Germinal center (tissue), 1 donor: ENCODE measurements at regions not wholly inside any gene's neighbourhood (a gene's known extent, or its start where the extent isn't known, plus 50 kb on each side); places are given as distances from the start of the nearest gene placed in this dataset.

Experiments
- DNase-seq: peaks from one replicate; pipeline ENCODE4 v3.0.0; 2012; ENCODE audit warnings: mixed read lengths, low spot score

DNA sequence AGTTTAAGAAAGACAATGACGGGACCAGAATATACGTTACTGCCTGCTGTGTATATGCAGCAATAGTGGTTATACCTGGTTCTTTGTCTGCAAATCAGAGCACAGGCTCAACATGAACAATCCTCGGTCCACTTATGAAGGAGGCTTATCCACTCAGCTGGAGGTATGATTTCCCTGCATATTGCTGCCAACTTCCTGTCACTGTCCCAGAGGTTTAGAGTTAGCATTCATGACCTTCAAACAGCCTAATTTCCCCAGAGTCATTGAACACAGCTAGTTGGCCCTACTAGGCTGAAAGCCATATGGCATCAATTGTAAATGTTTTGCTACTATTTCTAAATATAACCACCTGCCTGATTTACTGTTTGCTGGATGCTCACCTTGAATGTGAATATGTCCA, 224.9 kb upstream of the ZNF717 start:
- DNase-seq, result no peak

DNA sequence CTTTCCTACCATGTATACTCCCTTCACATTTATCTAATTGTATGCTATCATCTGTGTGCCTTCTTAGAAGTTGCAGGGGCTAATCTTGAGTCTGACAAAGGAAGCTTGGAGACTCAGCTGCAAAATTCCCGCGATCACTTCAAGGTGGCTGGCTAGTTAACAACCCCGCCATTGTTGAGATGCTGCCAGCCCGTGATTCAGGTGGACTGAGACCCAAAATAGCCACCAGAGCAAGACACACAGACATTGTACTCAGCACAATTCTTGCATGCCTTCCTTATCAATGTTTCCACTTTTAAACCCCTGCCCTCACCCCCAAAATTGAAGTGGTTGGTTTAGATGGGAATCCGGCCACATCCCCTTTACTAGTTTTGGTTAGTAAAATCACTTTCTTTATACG, 225.8 kb upstream of the ZNF717 start:
- DNase-seq, result no peak

DNA sequence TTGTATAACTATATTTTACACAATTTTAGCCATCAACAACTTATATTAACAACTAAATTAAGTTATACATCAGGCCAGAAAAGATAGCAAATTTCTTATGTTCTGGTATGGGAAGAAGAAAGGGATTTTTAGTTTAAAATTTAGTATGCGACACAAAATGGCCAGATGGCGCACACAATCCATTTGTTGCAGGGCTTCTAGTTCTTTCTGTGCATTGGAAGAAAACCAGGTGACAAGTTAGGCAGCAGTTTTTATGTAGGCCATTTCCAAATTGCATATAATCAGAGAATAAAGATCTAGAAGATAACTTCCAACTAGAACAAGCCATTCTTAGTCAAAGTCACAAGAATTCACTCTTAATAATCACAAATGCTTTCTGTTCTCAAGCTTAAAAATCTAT, 230.1 kb upstream of the ZNF717 start:
- DNase-seq, result no peak

DNA sequence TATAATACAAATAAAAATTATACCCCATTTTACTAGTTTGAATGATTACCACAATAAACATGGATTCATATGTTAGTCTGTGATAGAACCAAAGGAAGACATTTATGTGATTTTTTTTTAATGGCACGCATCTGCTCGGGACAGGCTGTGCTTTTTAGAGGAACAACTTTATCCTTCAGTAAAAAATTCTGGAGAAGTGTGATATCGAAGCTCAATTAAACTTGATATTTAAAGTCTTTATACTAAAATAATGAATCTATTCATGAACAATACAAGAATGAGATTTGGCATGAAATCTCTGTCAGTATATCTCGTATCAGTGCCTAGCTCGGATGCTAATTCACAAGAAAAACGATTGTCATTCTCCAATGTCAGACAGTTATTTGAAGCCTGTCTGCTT, 230.8 kb upstream of the ZNF717 start:
- no peak for DNase-seq

DNA sequence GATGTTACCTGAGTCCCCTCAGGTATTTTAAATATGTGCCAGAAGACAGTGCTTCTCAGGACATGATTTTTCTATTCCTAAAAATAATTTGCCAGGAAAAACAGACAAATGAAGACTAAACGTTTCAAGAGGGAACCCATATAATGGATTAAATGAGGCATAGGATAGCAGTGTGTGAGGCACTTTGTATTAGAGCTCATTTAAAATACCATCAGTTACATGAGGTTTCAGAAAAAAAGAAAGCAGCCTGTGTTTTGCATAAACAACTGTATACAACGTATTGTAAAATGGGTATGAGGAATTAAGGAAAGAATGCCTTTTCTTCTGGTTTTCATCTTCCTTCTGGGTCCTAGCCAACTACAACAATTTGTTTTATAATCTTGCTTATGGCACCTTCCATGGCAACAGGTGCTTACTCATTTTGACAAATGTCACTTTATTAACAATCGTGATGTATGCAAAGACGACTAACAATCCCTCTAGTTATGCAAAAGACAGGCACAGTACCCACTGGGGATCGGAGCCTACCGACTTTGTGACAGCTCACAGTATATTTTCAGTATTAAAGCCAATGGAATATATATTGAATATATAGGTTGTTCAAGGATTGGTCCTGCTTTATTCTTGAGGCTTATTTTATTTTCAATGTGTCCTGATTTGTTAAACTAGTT, 231.6 kb upstream of the ZNF717 start:
- DNase-seq, result no peak

DNA sequence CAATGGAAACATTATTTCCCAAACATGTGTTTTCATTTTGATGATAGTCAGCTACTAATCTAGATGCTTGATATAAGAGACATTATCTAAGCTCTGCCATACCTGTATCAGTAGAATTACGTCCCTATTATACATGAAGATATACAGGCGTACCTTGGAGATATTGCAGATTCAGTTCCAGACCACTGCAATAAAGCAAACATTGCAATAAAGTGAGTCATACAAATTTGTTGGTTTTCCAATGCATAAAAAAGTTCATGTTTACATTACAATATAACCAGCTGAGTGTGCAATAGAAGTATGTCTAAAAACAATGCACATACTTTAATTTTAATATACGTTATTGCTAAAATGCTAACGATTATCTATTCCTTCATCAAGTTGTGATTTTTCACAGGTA, 236.0 kb upstream of the ZNF717 start:
- no peak for DNase-seq

DNA sequence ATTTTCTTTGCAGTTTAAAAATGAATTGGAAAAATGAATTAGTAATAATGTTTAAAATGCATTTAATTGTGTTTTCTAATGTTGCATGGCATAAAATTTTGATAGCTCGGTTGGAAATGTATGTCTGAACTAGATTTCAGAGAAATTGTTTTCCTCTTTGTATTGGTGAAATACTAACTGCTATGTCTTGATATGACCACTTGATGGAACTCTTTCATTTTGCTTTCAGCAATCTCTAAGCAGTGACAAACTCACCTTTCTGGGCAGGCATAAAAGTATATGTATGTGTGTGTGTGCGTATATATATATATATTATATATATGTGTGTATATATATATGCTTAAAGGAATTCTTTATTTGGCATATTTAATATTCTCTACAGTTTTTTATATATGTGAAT, 239.3 kb upstream of the ZNF717 start:
- DNase-seq, result no peak

DNA sequence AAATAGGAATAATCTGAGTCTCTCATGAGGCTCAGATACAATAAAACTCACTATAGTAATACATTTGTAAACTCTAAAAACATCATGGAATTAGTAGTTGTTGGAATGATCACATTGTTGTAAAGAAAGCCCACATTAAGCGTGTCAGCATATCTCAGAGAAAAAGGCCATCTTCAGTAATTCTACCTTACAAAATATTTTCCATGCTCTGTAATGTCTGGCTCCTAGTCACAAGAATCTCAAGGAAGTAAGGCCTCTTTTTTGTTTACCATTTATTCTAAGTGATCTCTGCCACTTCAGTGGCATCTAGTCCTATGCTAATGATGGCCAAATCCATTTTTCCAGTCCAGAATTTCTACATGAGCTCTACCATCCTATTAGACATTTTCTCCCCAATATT, 240.2 kb upstream of the ZNF717 start:
- no peak for DNase-seq

DNA sequence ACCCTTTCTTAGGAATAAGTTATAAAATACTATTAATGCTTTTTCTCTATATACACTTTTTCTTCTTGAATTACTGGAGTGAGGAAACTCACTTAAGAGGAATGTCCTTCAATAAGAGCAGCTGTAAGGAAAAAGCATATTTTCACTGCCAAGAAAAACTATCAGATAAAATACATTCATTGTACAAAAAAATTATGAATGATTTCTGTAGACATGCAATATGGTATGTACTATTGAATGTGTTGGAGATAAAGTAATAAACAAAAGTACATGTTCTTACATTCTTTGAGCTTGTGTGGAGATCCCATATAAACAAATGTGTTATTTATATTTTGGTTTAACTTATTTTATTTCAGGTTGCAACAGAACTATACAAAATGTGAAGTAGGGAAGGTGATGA, 241.0 kb upstream of the ZNF717 start:
- DNase-seq, result no peak

DNA sequence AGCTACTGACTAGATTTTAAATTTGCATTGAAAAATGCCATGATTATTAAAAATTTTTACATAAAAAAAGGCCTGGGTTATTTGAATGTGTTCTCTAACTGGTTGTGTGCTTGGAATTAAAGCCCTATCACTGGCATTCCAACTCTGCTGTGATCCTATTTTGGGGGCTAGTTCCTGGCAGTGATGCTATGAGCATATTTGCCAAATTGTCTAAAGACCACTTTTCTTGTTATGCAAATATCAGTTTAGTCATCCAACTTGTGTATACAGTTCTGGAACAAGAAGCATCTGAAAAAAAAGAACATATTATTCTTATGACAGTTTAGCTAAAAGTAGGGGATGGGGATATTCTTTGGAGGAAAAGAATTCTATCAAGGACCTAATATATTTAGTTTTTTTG, 243.4 kb upstream of the ZNF717 start:
- DNase-seq, result no peak

DNA sequence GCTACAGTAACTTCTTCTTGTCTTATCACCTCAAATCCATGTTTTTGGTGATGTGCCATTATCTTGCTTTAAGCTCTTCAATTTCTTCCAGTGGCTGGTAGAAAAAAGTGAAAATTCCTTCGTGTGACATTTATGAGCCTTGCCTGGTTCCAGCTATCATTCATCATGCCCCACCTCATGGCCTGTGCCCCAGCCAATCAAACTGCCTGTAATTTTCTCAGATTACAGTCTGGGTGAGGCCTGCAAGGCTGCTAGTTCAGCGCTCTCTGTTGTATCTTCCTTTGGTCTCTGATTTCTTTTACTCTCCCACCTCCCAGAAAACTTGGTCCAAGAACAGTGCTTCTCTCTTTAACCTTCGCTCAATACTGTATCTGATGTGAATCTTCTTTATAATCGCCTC, 249.3 kb upstream of the ZNF717 start:
- no peak for DNase-seq

DNA sequence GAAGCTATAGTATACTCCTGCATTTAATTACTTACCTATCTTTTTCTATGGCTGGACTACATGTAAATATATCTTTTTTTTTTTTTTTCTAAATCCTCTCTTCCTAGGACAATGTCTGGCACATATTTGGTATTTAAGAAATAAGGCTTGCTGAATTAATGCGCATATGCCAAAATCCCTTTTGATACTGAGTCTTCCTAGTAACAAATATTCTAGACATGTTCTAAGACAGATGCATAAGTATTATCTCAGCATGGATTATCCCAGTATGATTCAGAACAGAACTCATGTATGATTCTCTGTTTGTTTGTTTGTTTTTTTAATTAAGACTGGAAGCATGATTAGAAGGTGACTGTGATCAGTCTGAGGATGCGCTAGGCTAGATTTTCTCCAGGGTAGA, 249.8 kb upstream of the ZNF717 start:
- no peak for DNase-seq

DNA sequence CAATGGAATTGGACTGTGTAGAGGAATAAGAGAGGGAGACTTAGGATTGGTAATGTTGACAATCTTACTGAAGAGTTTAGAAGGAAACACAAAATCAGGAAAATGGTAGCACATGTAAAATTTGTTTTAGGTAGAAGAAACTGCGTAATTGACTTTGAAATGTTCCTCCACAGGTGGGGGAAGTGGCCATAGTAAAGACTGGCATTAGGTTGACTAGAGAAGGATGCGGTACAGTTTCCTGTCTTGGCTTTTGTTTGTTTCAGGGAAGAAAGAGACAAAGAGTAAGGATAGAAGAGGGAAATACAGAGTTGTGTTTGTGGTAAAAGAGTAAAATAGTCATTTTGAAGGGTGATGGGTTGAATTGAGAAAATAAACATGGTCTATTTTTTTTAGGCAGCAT, 253.6 kb upstream of the ZNF717 start:
- no peak for DNase-seq

DNA sequence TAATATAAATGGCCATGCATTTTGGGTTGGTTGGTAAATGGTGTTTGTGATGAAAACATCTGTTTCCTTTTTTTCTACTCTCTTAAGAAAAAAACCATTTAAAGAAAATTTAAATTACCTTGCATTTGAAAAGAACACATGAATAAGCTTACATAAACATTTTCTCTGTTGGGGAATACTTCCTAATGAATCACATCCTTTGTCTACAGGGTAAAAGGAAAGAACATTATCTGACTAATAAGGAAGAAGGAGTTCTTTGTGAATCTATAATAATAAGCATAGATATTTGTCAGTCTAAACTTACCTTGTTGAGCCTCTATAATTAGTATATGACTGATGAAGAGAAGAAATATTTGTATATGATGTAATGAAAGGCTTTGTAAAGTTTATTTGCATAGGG, 254.1 kb upstream of the ZNF717 start:
- DNase-seq, result no peak

DNA sequence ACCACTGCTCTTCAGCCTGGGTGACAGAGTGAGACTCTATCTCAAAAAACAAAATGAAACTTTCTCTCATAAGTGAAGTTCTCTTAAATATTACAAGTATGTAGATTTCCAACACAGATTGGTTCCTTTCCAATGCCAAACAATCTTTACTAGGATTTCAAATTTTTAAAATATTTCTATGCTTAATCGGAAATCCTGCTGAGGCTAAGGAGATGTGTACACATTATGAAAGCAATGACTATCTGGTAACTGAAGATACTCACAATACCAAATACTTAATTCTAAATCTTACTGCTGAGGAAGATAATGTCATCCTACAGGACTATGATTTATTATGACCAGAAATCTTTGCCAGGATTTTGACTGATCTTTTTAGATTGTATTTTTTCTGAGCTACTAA, 255.6 kb upstream of the ZNF717 start:
- no peak for DNase-seq

DNA sequence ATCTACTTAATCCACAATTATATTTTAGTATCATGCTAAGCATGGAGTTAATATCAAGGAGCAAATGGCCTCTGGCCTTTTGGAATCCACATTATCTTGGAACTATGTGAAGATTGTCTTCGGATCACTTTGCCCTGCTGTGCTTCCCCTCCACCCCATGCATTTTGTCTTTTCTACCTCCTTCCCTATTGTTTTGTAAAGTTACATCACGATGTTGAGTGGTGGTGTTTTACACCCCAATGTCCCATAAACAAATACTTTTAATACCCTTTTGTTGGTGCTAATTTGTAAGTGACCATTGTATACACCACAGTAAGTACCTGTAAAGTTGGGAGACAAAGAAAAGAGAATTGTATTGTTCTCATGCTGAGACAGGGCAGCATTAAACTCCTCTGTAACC, 258.4 kb upstream of the ZNF717 start:
- DNase-seq, result no peak

DNA sequence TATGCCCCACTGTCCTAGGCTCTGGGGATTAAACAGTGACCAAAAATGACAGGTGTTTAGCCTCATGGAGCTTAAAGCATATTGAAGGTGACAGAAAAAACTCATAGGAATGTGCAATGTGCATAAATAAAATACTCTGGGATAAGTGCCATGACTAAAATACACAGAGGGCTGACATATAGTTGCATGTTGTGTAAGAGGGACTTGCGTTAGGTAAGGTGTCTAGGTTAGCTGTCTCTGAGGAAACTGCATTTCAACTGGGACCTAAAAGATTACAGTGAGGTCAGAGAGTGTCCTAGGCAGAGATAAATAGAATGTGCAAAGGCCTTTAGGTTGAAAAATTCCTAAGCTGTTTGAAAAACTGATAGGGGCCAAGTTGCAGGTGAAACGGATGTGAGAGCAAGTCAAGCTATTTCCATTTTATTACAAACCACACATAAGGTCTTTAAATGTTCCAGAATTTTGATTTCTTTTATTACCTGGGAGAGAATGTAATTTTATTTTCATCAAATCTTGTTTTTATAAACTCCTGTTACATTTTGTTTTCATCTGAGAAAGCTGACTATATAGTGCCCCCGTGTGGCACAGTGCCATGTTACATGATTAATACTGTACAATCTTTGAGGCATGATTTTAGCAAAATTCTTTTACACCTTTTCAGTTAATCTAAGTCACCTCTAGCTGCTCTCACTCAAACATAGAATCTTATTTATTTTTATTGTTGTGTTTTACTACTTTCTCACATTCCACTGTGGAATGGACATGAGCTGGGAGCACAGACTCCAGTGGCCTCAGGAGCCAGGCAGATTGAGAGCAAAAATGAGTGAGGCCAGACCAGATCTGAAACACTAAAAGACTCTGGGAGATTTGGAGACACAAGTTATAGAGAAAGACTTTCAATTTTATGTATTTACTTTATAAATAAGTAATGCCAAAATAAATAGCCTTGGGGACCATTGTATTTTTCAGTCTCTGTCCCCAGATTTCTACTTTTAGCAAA, 259.6 kb upstream of the ZNF717 start:
- no peak for DNase-seq

DNA sequence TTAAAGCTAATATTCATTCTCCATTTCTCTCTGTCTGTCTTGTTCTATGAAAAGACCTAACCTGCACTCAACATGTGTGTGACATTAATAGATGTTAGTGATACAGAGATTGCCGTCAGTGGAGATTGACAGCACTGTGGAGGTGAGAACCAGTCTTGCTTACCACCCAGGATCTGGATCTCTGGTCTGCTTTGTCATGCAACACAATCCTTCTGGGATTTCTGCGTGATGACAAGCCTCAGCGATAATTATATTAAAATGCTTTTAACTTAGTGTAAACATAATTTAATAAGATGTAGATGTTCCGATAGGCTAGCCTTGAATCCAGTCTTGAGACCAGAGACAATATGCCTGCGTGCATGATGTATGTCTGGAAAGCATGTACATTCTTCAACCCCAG, 262.0 kb upstream of the ZNF717 start:
- DNase-seq, result no peak

DNA sequence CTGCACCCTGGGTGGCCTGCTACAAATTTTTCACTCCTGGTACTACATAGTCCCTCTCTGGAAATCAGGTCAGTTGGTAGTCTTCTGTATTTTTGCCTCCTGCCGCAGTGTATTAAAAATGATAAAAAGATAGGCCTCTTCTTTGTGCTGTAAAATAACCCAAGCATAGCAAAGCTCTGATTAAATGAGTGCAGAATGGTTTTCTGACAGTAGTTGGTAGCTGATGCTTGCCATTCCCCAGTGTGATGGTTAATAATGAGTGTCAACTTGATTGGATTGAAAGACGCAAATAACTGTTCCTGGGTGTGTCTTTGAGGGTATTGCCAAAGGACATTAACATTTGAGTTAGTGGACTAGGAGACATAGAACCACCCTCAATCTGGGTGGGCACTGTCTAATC, 264.4 kb upstream of the ZNF717 start:
- no peak for DNase-seq

DNA sequence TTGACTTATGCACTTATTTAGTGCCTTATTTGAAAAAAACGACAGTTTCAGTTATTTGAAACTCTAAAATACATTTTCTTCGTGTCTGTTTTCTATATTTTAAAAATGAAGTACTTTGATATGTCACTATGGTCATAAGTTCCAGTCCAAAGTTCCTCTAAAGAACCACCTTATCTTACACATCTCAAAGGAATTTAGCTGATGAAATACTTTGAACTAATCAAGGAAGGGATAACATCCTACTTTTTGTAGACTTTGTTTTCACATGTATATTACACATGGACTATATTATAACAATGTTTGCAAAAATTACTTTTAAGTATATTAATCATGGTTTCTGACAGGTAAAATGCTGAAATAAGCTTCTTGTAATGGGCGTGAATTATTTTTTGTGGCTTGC, 265.8 kb upstream of the ZNF717 start:
- no peak for DNase-seq

DNA sequence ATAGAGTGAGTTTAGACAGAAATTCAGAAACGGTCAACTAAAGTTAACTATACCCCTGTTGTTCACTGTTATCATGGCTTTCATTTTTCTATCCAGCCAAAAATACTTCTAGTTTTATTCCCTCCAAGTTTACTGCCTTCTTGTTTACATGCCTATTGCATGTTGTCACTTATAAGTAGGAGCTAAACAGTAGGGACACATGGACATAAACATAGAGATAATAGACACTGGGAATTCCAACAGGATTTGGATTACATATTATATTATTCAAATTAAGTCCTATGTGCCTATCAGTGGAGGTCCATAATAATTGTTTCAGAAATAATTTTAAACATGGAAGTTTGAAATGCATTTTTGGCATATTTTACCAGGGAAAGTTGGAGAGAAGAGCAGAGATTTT, 269.1 kb upstream of the ZNF717 start:
- DNase-seq, result no peak

DNA sequence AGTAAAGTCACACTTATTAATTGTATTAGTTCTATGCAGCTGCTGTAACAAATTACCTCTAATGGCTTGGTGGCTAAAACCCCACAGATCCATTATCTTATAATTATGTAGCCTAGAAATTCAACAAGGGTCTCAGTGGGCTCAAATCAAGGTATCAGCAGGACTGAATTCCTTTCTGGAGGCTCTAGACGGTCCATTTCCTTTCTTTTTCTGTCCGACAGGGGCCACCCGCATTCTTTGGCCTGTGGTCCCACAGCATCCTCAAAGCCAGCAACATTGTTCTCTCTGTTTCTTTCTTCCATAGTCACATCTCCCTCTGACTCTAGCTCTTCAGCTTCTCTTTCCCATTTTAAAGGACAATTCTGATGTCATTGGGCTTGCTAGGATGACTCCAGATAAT, 276.3 kb upstream of the ZNF717 start:
- no peak for DNase-seq

DNA sequence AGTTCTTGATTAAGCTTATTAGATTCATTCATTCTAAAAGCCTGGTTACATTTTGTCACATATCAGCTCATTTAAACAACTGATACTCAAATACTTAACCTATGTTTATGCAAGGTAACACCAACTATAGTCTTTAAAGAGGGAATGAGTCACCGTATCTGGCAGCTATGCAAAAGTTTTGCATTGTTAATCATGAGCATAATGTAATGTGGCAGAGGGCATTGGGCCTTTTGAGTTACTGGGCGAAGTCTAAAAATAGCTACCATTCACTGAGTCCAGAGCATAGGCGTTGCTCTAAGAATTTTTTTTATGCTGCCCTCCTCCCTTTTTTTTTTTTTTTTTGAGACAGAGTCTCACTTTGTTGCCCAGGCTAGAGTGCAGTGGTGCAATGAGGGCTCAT, 277.7 kb upstream of the ZNF717 start:
- no peak for DNase-seq

DNA sequence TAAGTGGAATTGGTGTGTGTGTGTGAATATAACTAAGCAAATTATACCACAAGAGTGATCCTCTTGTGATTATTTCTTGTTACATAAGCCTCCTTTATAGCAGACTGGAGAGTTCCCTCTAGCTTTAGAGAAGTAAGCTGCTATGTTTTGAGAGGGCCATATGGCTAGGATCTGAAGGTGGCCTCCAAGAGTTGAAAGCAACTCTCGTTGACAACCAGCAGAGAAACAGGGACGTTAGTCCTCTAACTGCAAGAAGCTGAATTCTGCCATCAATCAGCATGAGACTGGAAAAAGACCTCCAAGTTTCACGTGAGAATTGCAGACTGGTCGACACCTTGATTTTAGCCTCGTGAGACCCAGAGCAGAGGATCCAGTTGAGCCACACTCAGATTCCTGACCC, 278.5 kb upstream of the ZNF717 start:
- no peak for DNase-seq
